H1 (cell line): ENCODE measurements at regions not wholly inside any gene's neighbourhood (a gene's known extent, or its start where the extent isn't known, plus 50 kb on each side); places are given as distances from the start of the nearest gene placed in this dataset.

Experiments used
- CTCF ChIA-PET: fragments of 300-600 bp; sonication (Branson Sonifier 250); formaldehyde crosslinking; loops from one replicate; lab custom pipeline; 2021; ENCODE audit not compliant: partially characterized antibody; lab: Charles Lee
- POLR2A ChIA-PET: fragments of 300-600 bp; sonication (Branson Sonifier 250); formaldehyde crosslinking; loops from one replicate; lab custom pipeline; 2021; ENCODE audit warnings: inconsistent platforms; ENCODE audit not compliant: partially characterized antibody; lab: Charles Lee
- DNase-seq, 2 experiments: peaks; one replicate each; pipeline versions ENCODE4 v3.0.0 to v3.0.0-alpha.2; 2010 to 2022; ENCODE audit warnings: low spot score in 2 of 2, low read depth in 1 of 2, mixed read lengths in 1 of 2
- FAIRE-seq: peaks from 2 replicates; lab custom pipeline; 2011; peaks lifted over from hg19 to GRCh38; lab: Jason Lieb, UNC
- H2AFZ ChIP-seq: 2 replicates; pipeline ENCODE4 v1.8.1; 2012; ENCODE audit warnings: low read length, inconsistent platforms
- H2AK5ac ChIP-seq: 2 replicates; pipeline ENCODE4 v1.6.1; 2013; ENCODE audit warnings: low read depth, low read length
- H2BK120ac ChIP-seq: replicated peaks from 2 replicates; pipeline ENCODE3; 2013; ENCODE audit warnings: low read depth, low read length, inconsistent platforms
- H2BK12ac ChIP-seq: 2 replicates; pipeline ENCODE4 v1.6.1; 2013; ENCODE audit warnings: low read depth, low read length
- H2BK15ac ChIP-seq: 2 replicates; pipeline ENCODE4 v1.6.1; 2013; ENCODE audit warnings: low read length
- H2BK20ac ChIP-seq: 2 replicates; pipeline ENCODE4 v1.6.1; 2013; ENCODE audit warnings: low read length
- H2BK5ac ChIP-seq: 2 replicates; pipeline ENCODE4 v1.6.1; 2013; ENCODE audit warnings: low read depth, low read length
- H3K14ac ChIP-seq: 2 replicates; pipeline ENCODE4 v1.6.1; 2013; ENCODE audit warnings: inconsistent platforms; ENCODE audit not compliant: insufficient read length
- H3K18ac ChIP-seq: 2 replicates; pipeline ENCODE4 v1.6.1; 2013; ENCODE audit warnings: low read length; ENCODE audit errors: extremely low read depth
- H3K23ac ChIP-seq: 2 replicates; pipeline ENCODE4 v1.6.1; 2013; ENCODE audit warnings: inconsistent platforms; ENCODE audit not compliant: insufficient read length
- H3K23me2 ChIP-seq: 2 replicates; pipeline ENCODE4 v1.6.1; 2013; ENCODE audit warnings: low read depth, low read length
- H3K27ac ChIP-seq: 2 replicates; pipeline ENCODE4 v1.6.1; 2011; ENCODE audit warnings: low read depth, low read length, inconsistent platforms
- H3K27me3 ChIP-seq, 4 experiments: replicated peaks in 1 of 4; 1 replicate in 1 of 4; 2 replicates in 3 of 4; pipeline versions ENCODE4 v1.6.1 to v1.8.1; 2011 to 2013; ENCODE audit warnings: low read length in 3 of 4, mild to moderate bottlenecking in 3 of 4, inconsistent platforms in 2 of 4, mixed read lengths in 2 of 4, moderate library complexity in 1 of 4; ENCODE audit not compliant: control insufficient read depth in 3 of 4, insufficient read depth in 3 of 4; ENCODE audit errors: extremely low read depth in 1 of 4
- H3K36me3 ChIP-seq, 4 experiments: 2 replicates each; pipeline versions ENCODE4 v1.6.1 to v1.8.1; 2011 to 2013; ENCODE audit warnings: mild to moderate bottlenecking in 4 of 4, low read length in 3 of 4, moderate library complexity in 2 of 4, control low read depth in 1 of 4, inconsistent platforms in 1 of 4; ENCODE audit not compliant: insufficient read depth in 4 of 4, control insufficient read depth in 2 of 4
- H3K4ac ChIP-seq: replicated peaks from 2 replicates; pipeline ENCODE3; 2013; ENCODE audit warnings: low read length, low read depth, mixed read lengths, inconsistent platforms; ENCODE audit not compliant: insufficient read length
- H3K4me1 ChIP-seq, 4 experiments: replicated peaks in 1 of 4; 1 replicate in 1 of 4; 2 replicates in 3 of 4; pipeline versions ENCODE4 v1.6.1 to v1.8.1; 2011 to 2013; ENCODE audit warnings: low read length in 3 of 4, inconsistent platforms in 2 of 4, mixed read lengths in 1 of 4; ENCODE audit not compliant: insufficient read depth in 4 of 4, control insufficient read depth in 3 of 4
- H3K4me2 ChIP-seq, 2 experiments: 2 replicates each; pipeline versions ENCODE4 v1.6.1 to v1.8.1; 2011 to 2013; ENCODE audit warnings: low read depth in 2 of 2, low read length in 2 of 2, control low read depth in 1 of 2, inconsistent platforms in 1 of 2, mild to moderate bottlenecking in 1 of 2; ENCODE audit not compliant: insufficient read depth in 1 of 2
- H3K4me3 ChIP-seq, 4 experiments: fragments of 200-600, 300-600 bp in 1 of 4; sonication (generic), shearing (Covaris generic), sonication (Bioruptor Twin) in 1 of 4; 2 replicates each; pipeline versions ENCODE4 v1.5.1 to v1.8.1; 2011 to 2016; ENCODE audit warnings: low read length in 4 of 4, low read depth in 3 of 4, control low read depth in 2 of 4, inconsistent platforms in 2 of 4, mild to moderate bottlenecking in 2 of 4, mixed read lengths in 1 of 4, moderate library complexity in 1 of 4; ENCODE audit not compliant: insufficient read depth in 2 of 4; ENCODE audit errors: extremely low read depth in 1 of 4
- H3K56ac ChIP-seq: replicated peaks from 2 replicates; pipeline ENCODE3; 2013; ENCODE audit warnings: low read depth, mild to moderate bottlenecking, mixed read lengths, low read length, inconsistent platforms; ENCODE audit not compliant: insufficient read length
- H3K79me1 ChIP-seq: 2 replicates; pipeline ENCODE4 v1.6.1; 2013; ENCODE audit warnings: low read depth, low read length, control low read depth
- H3K79me2 ChIP-seq, 2 experiments: 2 replicates each; pipeline versions ENCODE4 v1.6.1 to v1.8.1; 2012 to 2013; ENCODE audit warnings: low read length in 2 of 2, mild to moderate bottlenecking in 2 of 2, inconsistent platforms in 1 of 2; ENCODE audit not compliant: insufficient read depth in 2 of 2, control insufficient read depth in 1 of 2
- H3K9ac ChIP-seq, 4 experiments: replicated peaks in 1 of 4; 1 replicate in 1 of 4; 2 replicates in 3 of 4; pipeline versions ENCODE4 v1.6.1 to v1.8.1; 2011 to 2013; ENCODE audit warnings: low read depth in 3 of 4, low read length in 3 of 4, control low read depth in 2 of 4, mild to moderate bottlenecking in 2 of 4, moderate library complexity in 2 of 4, inconsistent platforms in 1 of 4; ENCODE audit errors: extremely low read depth in 1 of 4
- H3K9me3 ChIP-seq, 2 experiments: 2 replicates each; pipeline versions ENCODE4 v1.6.1 to v1.8.1; 2012 to 2013; ENCODE audit warnings: mild to moderate bottlenecking in 2 of 2, moderate library complexity in 2 of 2, control low read depth in 1 of 2, inconsistent platforms in 1 of 2, low read depth in 1 of 2, low read length in 1 of 2, mixed read lengths in 1 of 2; ENCODE audit not compliant: insufficient read depth in 2 of 2
- H4K20me1 ChIP-seq, 2 experiments: replicated peaks in 1 of 2; 2 replicates each; pipeline versions ENCODE3 to v1.8.1; 2011 to 2013; ENCODE audit warnings: inconsistent platforms in 2 of 2, low read length in 2 of 2, mild to moderate bottlenecking in 1 of 2; ENCODE audit not compliant: insufficient read depth in 2 of 2, control insufficient read depth in 1 of 2
- H4K5ac ChIP-seq: 2 replicates; pipeline ENCODE4 v1.6.1; 2013; ENCODE audit warnings: low read length, low read depth, mixed read lengths, inconsistent platforms; ENCODE audit not compliant: insufficient read length
- H4K8ac ChIP-seq: 2 replicates; pipeline ENCODE4 v1.8.0; 2013; ENCODE audit warnings: mild to moderate bottlenecking, moderate library complexity, low read length, inconsistent platforms; ENCODE audit not compliant: insufficient read depth; ENCODE audit errors: extremely low read depth
- H4K91ac ChIP-seq: replicated peaks from 2 replicates; pipeline ENCODE3; 2013; ENCODE audit warnings: low read length, mixed read lengths, inconsistent platforms; ENCODE audit not compliant: insufficient read length
- BACH1 ChIP-seq: IDR thresholded peaks from 2 replicates; pipeline ENCODE4 v1.6.1; 2012; ENCODE audit warnings: low read length, improper control_type of control experiment
- CHD2 ChIP-seq: IDR thresholded peaks from 2 replicates; pipeline ENCODE4 v1.6.1; 2012; ENCODE audit warnings: low read length, improper control_type of control experiment
- CREB1 ChIP-seq: IDR thresholded peaks from 2 replicates; pipeline ENCODE4 v1.6.1; 2012; ENCODE audit warnings: inconsistent platforms
- CTBP2 ChIP-seq: IDR thresholded peaks from 2 replicates; pipeline ENCODE4 v1.7.0; 2011; ENCODE audit warnings: borderline replicate concordance, mild to moderate bottlenecking, moderate library complexity, mixed read lengths, low read length; ENCODE audit not compliant: insufficient read depth, insufficient read length
- GTF2F1 ChIP-seq: IDR thresholded peaks from 2 replicates; pipeline ENCODE4 v1.6.1; 2012; ENCODE audit warnings: low read depth, low read length, improper control_type of control experiment, borderline replicate concordance
- HDAC2 ChIP-seq, 2 experiments: fragments of 300-600 bp in 1 of 2; sonication (generic) in 1 of 2; IDR thresholded peaks; 2 replicates each; pipeline ENCODE4 v1.6.1; 2011 to 2012; ENCODE audit warnings: low read depth in 2 of 2, low read length in 2 of 2, mild to moderate bottlenecking in 2 of 2, moderate library complexity in 2 of 2, borderline replicate concordance in 1 of 2, inconsistent platforms in 1 of 2
- HDAC6 ChIP-seq: IDR thresholded peaks from one replicate; pipeline ENCODE4 v1.7.1; 2012; ENCODE audit warnings: low read depth, mild to moderate bottlenecking, inconsistent platforms, low read length, moderate library complexity
- JUND ChIP-seq: IDR thresholded peaks from 2 replicates; pipeline ENCODE4 v1.6.1; 2011; ENCODE audit warnings: mild to moderate bottlenecking, improper control_type of control experiment, low read length
- MAX ChIP-seq: IDR thresholded peaks from 2 replicates; pipeline ENCODE4 v1.6.1; 2012; ENCODE audit warnings: inconsistent platforms
- NRF1 ChIP-seq: IDR thresholded peaks from 2 replicates; pipeline ENCODE4 v1.6.1; 2011; ENCODE audit warnings: mild to moderate bottlenecking, low read depth, low read length, improper control_type of control experiment
- POLR2A ChIP-seq, 2 experiments: IDR thresholded peaks; 1 replicate in 1 of 2; 2 replicates in 1 of 2; pipeline ENCODE4 v1.6.1; 2011; ENCODE audit warnings: low read depth in 2 of 2, low read length in 2 of 2, mild to moderate bottlenecking in 2 of 2; ENCODE audit errors: control extremely low read depth in 1 of 2
- RAD21 ChIP-seq, 2 experiments: IDR thresholded peaks in 1 of 2; conservative IDR thresholded peaks in 1 of 2; 2 replicates each; pipeline ENCODE4 v1.6.1; 2011; ENCODE audit warnings: low read depth in 2 of 2, low read length in 2 of 2, improper control_type of control experiment in 1 of 2, inconsistent platforms in 1 of 2, mild to moderate bottlenecking in 1 of 2, moderate library complexity in 1 of 2
- RBBP5 ChIP-seq: IDR thresholded peaks from 2 replicates; pipeline ENCODE4 v1.7.1; 2012; ENCODE audit warnings: low read depth, mild to moderate bottlenecking, inconsistent platforms, low read length, moderate library complexity, borderline replicate concordance
- RFX5 ChIP-seq: IDR thresholded peaks from 2 replicates; pipeline ENCODE4 v1.6.1; 2011; ENCODE audit warnings: low read depth, low read length, improper control_type of control experiment, borderline replicate concordance
- SRF ChIP-seq: IDR thresholded peaks from 2 replicates; pipeline ENCODE4 v1.6.1; 2011; ENCODE audit warnings: mild to moderate bottlenecking, low read depth, low read length, moderate library complexity
- TAF7 ChIP-seq: optimal IDR thresholded peaks from 2 replicates; pipeline ENCODE3; 2011; ENCODE audit warnings: low read depth, mild to moderate bottlenecking, inconsistent platforms, low read length, moderate library complexity, borderline replicate concordance
- WGBS, 2 experiments: shearing (Covaris generic) in 1 of 2; methylation state at CpG; one replicate each; pipeline versions ENCODE4 v1.1.6 to v1.1.7; 2013 to 2015; ENCODE audit warnings: low lambda C conversion rate in 2 of 2, mixed read lengths in 2 of 2, inconsistent platforms in 1 of 2, low coverage in 1 of 2, missing lambda C conversion rate in 1 of 2; ENCODE audit not compliant: insufficient replicate concordance in 2 of 2, insufficient coverage in 1 of 2, insufficient read length in 1 of 2; ENCODE audit errors: extremely low coverage in 1 of 2, missing lambda C conversion rate in 1 of 2; 5-methylcytosine and 5-hydroxymethylcytosine counted together

GRCh38 chr18:72225958-72226357 is 318.2 kb downstream of the CBLN2 start:
- Histone ChIP-seq H3K23ac (no peak overlapping the region), H2BK120ac (no peak overlapping the region), H3K79me1 (no peaks in the 10 kb centered on the region), H4K8ac (no peak overlapping the region), H2BK20ac (no peak overlapping the region), H3K14ac (no peak overlapping the region), H3K9ac (no peak overlapping the region), H3K36me3 (no peaks in the 10 kb centered on the region), H3K23me2 (no peaks in the 10 kb centered on the region), H2AK5ac (no peak overlapping the region), H2BK12ac (no peak overlapping the region), H3K9me3 (peaks cover 30 to 44% of the 10 kb centered on the region in 2 experiments), H3K27ac (no peak overlapping the region), H3K18ac (no peak overlapping the region), H3K4me2 (no peak overlapping the region), H4K20me1 (no peaks in the 10 kb centered on the region), H3K4ac (no peak overlapping the region), H3K27me3 (no peaks in the 10 kb centered on the region), H4K5ac (no peak overlapping the region), H3K4me3 (no peak overlapping the region), H2AFZ (no peak overlapping the region), H2BK5ac (no peak overlapping the region), H4K91ac (no peak overlapping the region), H2BK15ac (no peak overlapping the region), H3K4me1 (no peaks in the 10 kb centered on the region), H3K79me2 (no peaks in the 10 kb centered on the region), H3K56ac (no peak overlapping the region)
- DNase-seq = no peak
- CTCF ChIA-PET = no interaction called here
- WGBS, 2 experiments = 88% methylated on average over 4 of the region's 4 CpGs; no CpG with 5 or more reads in 1 of the 2 experiments
- no peak for FAIRE-seq
- POLR2A ChIA-PET = no interaction called here
- TF ChIP-seq RFX5 = no peak
- TF ChIP-seq HDAC6 = no peak
- TF ChIP-seq SRF = no peak
- TF ChIP-seq CTBP2 = no peak
- no peak for TF ChIP-seq BACH1
- no peak for TF ChIP-seq CREB1
- TF ChIP-seq NRF1 = no peak
- TF ChIP-seq RAD21 (IDR thresholded peaks at IDR 0.05 in 1 of 2, conservative IDR thresholded peaks at IDR 0.05 in 1 of 2; ENCODE audit: low read depth in 2 of 2, low read length in 2 of 2) = no peak
- TF ChIP-seq GTF2F1 = no peak
- TF ChIP-seq POLR2A (IDR thresholded peaks at IDR 0.05; ENCODE audit: control extremely low read depth in 1 of 2, low read depth in 2 of 2, low read length in 2 of 2) = no peak
- no peak for TF ChIP-seq MAX
- TF ChIP-seq CHD2 = no peak
- no peak for TF ChIP-seq HDAC2 (IDR thresholded peaks at IDR 0.05; ENCODE audit: borderline replicate concordance in 1 of 2, low read depth in 2 of 2, low read length in 2 of 2)
- TF ChIP-seq JUND = no peak
- no peak for TF ChIP-seq TAF7
- TF ChIP-seq RBBP5 = no peak
